Glutamatergic neuron (in vitro differentiated cells): ENCODE measurements at regions not wholly inside any gene's neighbourhood (a gene's known extent, or its start where the extent isn't known, plus 50 kb on each side); places are given as distances from the start of the nearest gene placed in this dataset.

Experiments
- DNase-seq: peaks from one replicate; pipeline ENCODE4 v3.0.0; 2022
- H3K27ac Mint-ChIP-seq: one replicate; pipeline ENCODE4 v1.8.0; 2020; ENCODE audit warnings: mild to moderate bottlenecking, mixed read lengths, inconsistent platforms; ENCODE audit not compliant: unreplicated experiment
- H3K27me3 Mint-ChIP-seq: one replicate; pipeline ENCODE4 v1.8.0; 2020; ENCODE audit warnings: mild to moderate bottlenecking, moderate library complexity, mixed read lengths, inconsistent platforms; ENCODE audit not compliant: unreplicated experiment
- H3K36me3 Mint-ChIP-seq: one replicate; pipeline ENCODE4 v1.8.0; 2020; ENCODE audit warnings: mild to moderate bottlenecking, mixed read lengths, inconsistent platforms; ENCODE audit not compliant: unreplicated experiment
- H3K4me1 Mint-ChIP-seq: one replicate; pipeline ENCODE4 v1.8.0; 2020; ENCODE audit warnings: mild to moderate bottlenecking, low read depth, mixed read lengths, inconsistent platforms; ENCODE audit not compliant: unreplicated experiment
- H3K4me3 Mint-ChIP-seq: one replicate; pipeline ENCODE4 v1.8.0; 2020; ENCODE audit warnings: mild to moderate bottlenecking, mixed read lengths, inconsistent platforms; ENCODE audit not compliant: unreplicated experiment
- H3K9me3 Mint-ChIP-seq: one replicate; pipeline ENCODE4 v1.8.0; 2020; ENCODE audit warnings: mild to moderate bottlenecking, moderate library complexity, mixed read lengths, inconsistent platforms; ENCODE audit not compliant: unreplicated experiment
- CTCF ChIP-seq: fragments of 200-600 bp; sonication (generic); IDR thresholded peaks from one replicate; pipeline ENCODE4 v1.5.0; 2021; ENCODE audit not compliant: partially characterized antibody, unreplicated experiment

- H3K9me3 Mint-ChIP-seq: peaks cover 24% of the 10 kb centered on the region
- TF ChIP-seq CTCF: no peak
- H3K27ac Mint-ChIP-seq: peak overlapping the region; percentile 74
- H3K4me1 Mint-ChIP-seq: peaks cover 21% of the 10 kb centered on the region
- peaks cover 27% of the 10 kb centered on the region for H3K27me3 Mint-ChIP-seq
- peak; percentile 61 for DNase-seq
- H3K36me3 Mint-ChIP-seq: no peaks in the 10 kb centered on the region
- H3K4me3 Mint-ChIP-seq: peak overlapping the region; percentile 69
These were observed 171.9 kb downstream of the ENGASE start for GRCh38 chr17:79246225-79247190.

DNA sequence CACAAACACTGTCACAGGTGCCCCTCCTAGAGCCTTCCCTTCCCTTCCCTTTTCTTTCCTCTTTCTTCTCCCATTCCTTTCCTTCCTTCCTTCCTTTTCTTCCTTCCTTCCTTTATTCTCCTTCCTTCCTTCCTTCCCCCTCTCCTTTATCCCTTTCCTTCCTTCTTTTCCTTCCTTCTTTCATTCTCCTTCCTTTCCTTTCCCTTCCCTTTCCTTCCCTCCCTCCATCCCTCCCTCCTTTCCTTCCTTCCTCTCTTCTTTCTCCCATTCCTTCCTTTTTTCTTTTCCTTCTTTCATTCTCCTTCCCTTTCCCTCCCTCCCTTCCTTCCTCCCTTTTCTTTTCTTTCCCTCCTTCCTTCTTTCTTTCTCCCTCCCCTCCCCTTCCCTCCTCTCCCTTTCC is 170.0 kb downstream of the ENGASE start:
- TF ChIP-seq CTCF: no peak
- no peak for DNase-seq
- peaks cover 29% of the 10 kb centered on the region for H3K9me3 Mint-ChIP-seq

GRCh38 chr17:79243996-79244395 is 169.4 kb downstream of the ENGASE start:
- Mint-ChIP-seq H3K27me3 (peaks cover 32% of the 10 kb centered on the region), H3K4me1 (peaks cover 17% of the 10 kb centered on the region), H3K4me3 (no peak overlapping the region), H3K36me3 (no peaks in the 10 kb centered on the region), H3K27ac (no peak overlapping the region), H3K9me3 (peaks cover 29% of the 10 kb centered on the region)
- TF ChIP-seq CTCF: no peak
- no peak for DNase-seq

More for the DNA sequence above, 170.0 kb downstream of the ENGASE start:
- no peaks in the 10 kb centered on the region for H3K36me3 Mint-ChIP-seq
- peaks cover 18% of the 10 kb centered on the region for H3K4me1 Mint-ChIP-seq
- H3K27ac Mint-ChIP-seq: no peak overlapping the region
- H3K4me3 Mint-ChIP-seq: no peak overlapping the region
- peaks cover 31% of the 10 kb centered on the region for H3K27me3 Mint-ChIP-seq

- Mint-ChIP-seq H3K4me1 (peaks cover 17% of the 10 kb centered on the region), H3K9me3 (peaks cover 29% of the 10 kb centered on the region), H3K36me3 (no peaks in the 10 kb centered on the region), H3K27me3 (peaks cover 34% of the 10 kb centered on the region), H3K4me3 (no peak overlapping the region), H3K27ac (peak overlapping the region; percentile 6)
- no peak for DNase-seq
- TF ChIP-seq CTCF: no peak
These were observed 169.0 kb downstream of the ENGASE start for GRCh38 chr17:79243603-79243990.
